CD14-positive monocyte (primary cell): ENCODE measurements at regions not wholly inside any gene's neighbourhood (a gene's known extent, or its start where the extent isn't known, plus 50 kb on each side); places are given as distances from the start of the nearest gene placed in this dataset.

Source experiments
- DNase-seq, 3 donors: peaks; one replicate each; pipeline ENCODE4 v3.0.0-alpha.2; 2011 to 2022
- H2AFZ ChIP-seq: 2 replicates; pipeline ENCODE4 v1.6.0; 2012; ENCODE audit warnings: mild to moderate bottlenecking, low read depth, low read length, inconsistent platforms; ENCODE audit not compliant: insufficient read depth, poor library complexity, severe bottlenecking
- H3K27ac ChIP-seq, 2 donors: 1 replicate in 1 of 2; 2 replicates in 1 of 2; pipeline ENCODE4 v1.5.1; 2012 to 2013; ENCODE audit warnings: low read length in 2 of 2, control low read depth in 1 of 2, inconsistent platforms in 1 of 2, low read depth in 1 of 2, mild to moderate bottlenecking in 1 of 2
- H3K27me3 ChIP-seq, 2 donors: one replicate each; pipeline versions ENCODE4 v1.6.0 to v1.6.1; 2011 to 2013; ENCODE audit warnings: low read length in 2 of 2; ENCODE audit not compliant: control insufficient read depth in 2 of 2, insufficient read depth in 2 of 2
- H3K36me3 ChIP-seq, 2 donors: replicated peaks in 1 of 2; 1 replicate in 1 of 2; 2 replicates in 1 of 2; pipeline versions ENCODE4 v1.5.1 to v1.6.1; 2012 to 2013; ENCODE audit warnings: low read length in 2 of 2, control low read depth in 1 of 2, inconsistent platforms in 1 of 2, mild to moderate bottlenecking in 1 of 2; ENCODE audit not compliant: insufficient read depth in 2 of 2, control insufficient read depth in 1 of 2
- H3K4me1 ChIP-seq, 2 donors: 1 replicate in 1 of 2; 2 replicates in 1 of 2; pipeline versions ENCODE4 v1.5.1 to v1.6.1; 2012 to 2013; ENCODE audit warnings: low read length in 2 of 2, control low read depth in 1 of 2, inconsistent platforms in 1 of 2, mild to moderate bottlenecking in 1 of 2, moderate library complexity in 1 of 2; ENCODE audit not compliant: insufficient read depth in 2 of 2, control insufficient read depth in 1 of 2
- H3K4me2 ChIP-seq: replicated peaks from 2 replicates; pipeline ENCODE3; 2012; ENCODE audit warnings: low read length, moderate library complexity, mild to moderate bottlenecking; ENCODE audit not compliant: poor library complexity, severe bottlenecking; ENCODE audit errors: extremely low read depth
- H3K4me3 ChIP-seq, 3 experiments: fragments of 200-600 bp in 1 of 3; sonication (generic) in 1 of 3; replicated peaks in 1 of 3; 1 replicate in 2 of 3; 2 replicates in 1 of 3; pipeline ENCODE4 v1.5.1; 2011 to 2013; ENCODE audit warnings: low read length in 3 of 3, mild to moderate bottlenecking in 3 of 3, control low read depth in 2 of 3, low read depth in 2 of 3, inconsistent platforms in 1 of 3, moderate library complexity in 1 of 3
- H3K79me2 ChIP-seq: 2 replicates; pipeline ENCODE4 v1.6.0; 2012; ENCODE audit warnings: mild to moderate bottlenecking, control low read depth, inconsistent platforms, low read length, moderate library complexity; ENCODE audit not compliant: insufficient read depth
- H3K9ac ChIP-seq: 2 replicates; pipeline ENCODE4 v1.6.0; 2017; ENCODE audit warnings: low read length, mild to moderate bottlenecking; ENCODE audit not compliant: insufficient read depth, poor library complexity, severe bottlenecking
- H3K9me3 ChIP-seq, 2 donors: replicated peaks in 1 of 2; 1 replicate in 1 of 2; 2 replicates in 1 of 2; pipeline versions ENCODE4 v1.5.1 to v1.6.1; 2012 to 2013; ENCODE audit warnings: low read length in 2 of 2, control low read depth in 1 of 2; ENCODE audit not compliant: control insufficient read depth in 1 of 2, insufficient read depth in 1 of 2
- H4K20me1 ChIP-seq: 2 replicates; pipeline ENCODE4 v1.6.0; 2012; ENCODE audit warnings: mild to moderate bottlenecking, low read length, control low read depth, moderate library complexity; ENCODE audit not compliant: insufficient read depth
- H3K27ac Mint-ChIP-seq, 7 donors: one replicate each; pipeline ENCODE4 v1.8.0; 2020; ENCODE audit warnings: mild to moderate bottlenecking in 7 of 7, mixed read lengths in 7 of 7, moderate library complexity in 6 of 7, inconsistent platforms in 2 of 7
- H3K27me3 Mint-ChIP-seq, 3 donors: one replicate each; pipeline ENCODE4 v1.8.0; 2021 to 2022; ENCODE audit warnings: low read depth in 3 of 3, mild to moderate bottlenecking in 3 of 3, mixed read lengths in 3 of 3, moderate library complexity in 3 of 3, inconsistent platforms in 1 of 3
- H3K36me3 Mint-ChIP-seq, 2 donors: one replicate each; pipeline ENCODE4 v1.8.0; 2020; ENCODE audit warnings: mixed read lengths in 2 of 2, inconsistent platforms in 1 of 2, mild to moderate bottlenecking in 1 of 2
- H3K4me1 Mint-ChIP-seq: one replicate; pipeline ENCODE4 v1.8.0; 2020; ENCODE audit warnings: mild to moderate bottlenecking, mixed read lengths
- H3K4me3 Mint-ChIP-seq, 2 donors: one replicate each; pipeline ENCODE4 v1.8.0; 2020; ENCODE audit warnings: mild to moderate bottlenecking in 2 of 2, mixed read lengths in 2 of 2, moderate library complexity in 1 of 2
- H3K9me3 Mint-ChIP-seq, 7 donors: one replicate each; pipeline ENCODE4 v1.8.0; 2020 to 2022; ENCODE audit warnings: mixed read lengths in 7 of 7, mild to moderate bottlenecking in 6 of 7, moderate library complexity in 6 of 7, inconsistent platforms in 2 of 7
- CTCF ChIP-seq: fragments of 200-600 bp; IDR thresholded peaks from one replicate; pipeline ENCODE4 v1.8.0; 2022; ENCODE audit warnings: antibody characterized with exemption, mild to moderate bottlenecking
- WGBS: methylation state at CpG from one replicate; pipeline ENCODE4 v1.1.5; 2013; ENCODE audit warnings: missing lambda C conversion rate; ENCODE audit not compliant: insufficient coverage; 5-methylcytosine and 5-hydroxymethylcytosine counted together
- intact Hi-C, 2 donors: fragments of 100-400 bp; cut with micrococcal nuclease; formaldehyde crosslinking; loops; one replicate each; pipeline versions ENCODE4 v1.15.0 to v1.15.1; 2023

- Histone ChIP-seq H3K36me3 (no peaks in the 10 kb centered on the region), H3K9me3 (peaks cover 0 to 3% of the 10 kb centered on the region in 2 donors), H3K4me1 (no peaks in the 10 kb centered on the region), H3K9ac (no peak overlapping the region), H3K4me2 (no peak overlapping the region), H3K4me3 (no peak overlapping the region), H3K27me3 (no peaks in the 10 kb centered on the region), H2AFZ (no peak overlapping the region), H4K20me1 (no peaks in the 10 kb centered on the region), H3K27ac (no peak overlapping the region), H3K79me2 (no peaks in the 10 kb centered on the region)
- intact Hi-C loops = no loop called here
- Mint-ChIP-seq H3K4me1 (no peaks in the 10 kb centered on the region), H3K4me3 (no peak overlapping the region), H3K9me3 (peaks cover 0 to 11% (median 0%) of the 10 kb centered on the region in 7 donors), H3K36me3 (no peaks in the 10 kb centered on the region), H3K27ac (no peak overlapping the region), H3K27me3 (peaks cover 0 to 3% (median 1%) of the 10 kb centered on the region in 3 donors)
- no peak for TF ChIP-seq CTCF
- 100% methylated on average over 1 of the region's 3 CpGs for WGBS
- DNase-seq = no peak
Measured at GRCh38 chr3:161444694-161445077, 51.9 kb upstream of the OTOL1 start.

- intact Hi-C loops = no loop called here
- Mint-ChIP-seq H3K9me3 (peaks cover 0 to 11% (median 0%) of the 10 kb centered on the region in 7 donors), H3K27ac (no peak overlapping the region), H3K4me1 (no peaks in the 10 kb centered on the region), H3K36me3 (no peaks in the 10 kb centered on the region), H3K4me3 (no peak overlapping the region), H3K27me3 (peaks cover 0 to 3% (median 1%) of the 10 kb centered on the region in 3 donors)
- Histone ChIP-seq H3K4me3 (no peak overlapping the region), H3K9me3 (peaks cover 0 to 3% of the 10 kb centered on the region in 2 donors), H4K20me1 (no peaks in the 10 kb centered on the region), H3K9ac (no peak overlapping the region), H3K4me1 (no peaks in the 10 kb centered on the region), H3K27me3 (no peaks in the 10 kb centered on the region), H3K79me2 (no peaks in the 10 kb centered on the region), H2AFZ (no peak overlapping the region), H3K36me3 (no peaks in the 10 kb centered on the region), H3K4me2 (no peak overlapping the region), H3K27ac (no peak overlapping the region)
- DNase-seq = no peak
- WGBS = 100% methylated on average over 1 of the region's 4 CpGs
- TF ChIP-seq CTCF = no peak
Measured at GRCh38 chr3:161443921-161444693, 52.5 kb upstream of the OTOL1 start.
